CD4-positive, alpha-beta T cell treated with Interleukin-12 subunit alpha and Interleukin-12 subunit beta, for 1 hour (primary cell): ENCODE measurements at regions not wholly inside any gene's neighbourhood (a gene's known extent, or its start where the extent isn't known, plus 50 kb on each side); places are given as distances from the start of the nearest gene placed in this dataset.

Source experiments
- DNase-seq: peaks from one replicate; pipeline ENCODE4 v3.0.0-alpha.2; 2020

DNA sequence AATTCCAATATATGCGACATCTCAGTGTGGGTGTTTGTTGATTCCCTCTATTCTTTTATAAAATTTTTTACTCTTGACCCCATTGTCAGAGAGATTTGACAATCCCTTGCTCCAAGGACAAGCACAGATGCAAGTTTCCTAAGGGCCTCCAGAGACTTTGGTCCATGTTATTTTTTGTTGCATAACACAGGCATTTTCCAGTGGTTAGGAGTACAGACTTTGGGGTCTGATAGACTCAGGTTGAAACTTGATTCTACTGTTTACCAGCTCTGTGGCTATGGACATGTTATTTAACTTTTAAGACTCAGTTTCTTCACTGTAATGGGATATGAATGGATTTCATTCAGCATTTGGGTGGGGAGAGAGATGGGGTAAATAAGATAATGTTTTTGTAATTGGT, 361.3 kb downstream of the ENC1 start:
- DNase-seq: no peak

DNA sequence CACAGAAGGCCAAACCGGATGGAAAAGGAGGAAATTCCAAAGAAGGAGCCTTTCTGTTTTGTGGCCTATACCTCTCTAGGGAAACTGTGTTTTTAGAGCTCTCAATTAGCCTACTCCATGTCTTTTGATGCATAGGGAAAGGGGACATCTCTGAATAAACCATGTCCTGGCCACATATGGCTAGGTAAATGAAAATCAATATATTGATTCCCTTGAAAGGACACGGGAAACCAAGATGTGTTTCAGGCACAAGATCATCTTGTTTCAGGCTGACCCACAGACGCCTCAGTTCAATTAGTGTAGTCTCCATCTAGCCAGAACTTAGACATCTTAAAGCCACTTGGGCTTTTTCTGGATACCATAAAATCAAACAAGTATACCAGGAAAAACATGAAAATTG, 363.1 kb downstream of the ENC1 start:
- no peak for DNase-seq

DNA sequence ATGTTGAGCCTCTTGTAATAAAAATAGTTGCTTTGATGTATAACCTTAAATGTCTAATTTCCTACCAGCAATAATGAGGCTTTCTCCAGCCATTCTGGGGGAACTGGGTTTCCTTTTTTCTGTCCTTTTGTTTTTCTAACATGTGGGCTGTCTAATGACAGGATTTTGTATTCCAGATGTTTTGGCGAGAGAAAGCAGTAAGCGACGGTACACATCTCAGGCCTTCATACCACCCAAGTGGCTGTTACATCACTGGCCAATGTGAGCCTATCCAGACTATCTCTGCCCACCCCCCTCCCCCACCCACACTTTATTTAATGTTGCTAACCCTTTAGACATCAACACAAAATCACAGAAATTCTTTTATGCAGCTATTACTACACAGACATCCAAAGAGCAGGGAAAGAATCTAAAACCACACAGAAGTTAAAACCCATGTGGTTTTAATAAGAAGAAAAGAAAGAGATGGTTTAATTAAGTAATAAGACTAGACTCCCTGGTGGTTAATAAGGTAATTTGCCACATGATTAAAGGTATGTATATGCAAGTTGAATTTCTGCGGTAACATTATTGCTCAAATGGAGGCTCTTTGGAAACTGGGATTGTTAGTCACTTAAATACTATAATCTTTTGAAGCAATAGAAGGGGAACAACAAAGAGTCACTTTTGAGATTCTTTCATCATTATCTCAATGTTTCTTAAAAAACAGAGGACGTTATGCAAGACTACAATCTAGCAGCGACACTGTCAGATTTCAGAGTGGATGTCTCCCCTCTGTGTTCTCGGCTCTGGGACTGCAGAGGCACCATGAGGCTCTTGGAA, 365.1 kb downstream of the ENC1 start:
- no peak for DNase-seq

DNA sequence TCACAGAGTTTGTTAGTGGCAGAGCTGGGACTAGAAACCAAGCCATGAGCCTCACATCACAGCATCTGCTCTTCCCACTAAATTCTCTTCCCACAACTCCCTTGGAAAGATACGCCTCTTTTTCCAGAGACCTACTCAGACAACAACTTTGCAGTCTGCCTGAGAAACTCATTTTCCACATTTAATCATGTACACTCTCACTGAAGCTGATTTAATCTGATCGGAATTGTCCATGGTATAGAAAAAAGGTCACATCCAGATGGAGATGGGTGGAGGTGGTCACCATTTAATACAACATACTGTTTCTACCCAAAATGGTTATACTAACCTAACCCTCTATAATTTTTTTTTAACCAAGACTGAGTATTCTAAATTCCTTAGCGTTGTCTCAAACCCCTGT, 366.2 kb downstream of the ENC1 start:
- no peak for DNase-seq

DNA sequence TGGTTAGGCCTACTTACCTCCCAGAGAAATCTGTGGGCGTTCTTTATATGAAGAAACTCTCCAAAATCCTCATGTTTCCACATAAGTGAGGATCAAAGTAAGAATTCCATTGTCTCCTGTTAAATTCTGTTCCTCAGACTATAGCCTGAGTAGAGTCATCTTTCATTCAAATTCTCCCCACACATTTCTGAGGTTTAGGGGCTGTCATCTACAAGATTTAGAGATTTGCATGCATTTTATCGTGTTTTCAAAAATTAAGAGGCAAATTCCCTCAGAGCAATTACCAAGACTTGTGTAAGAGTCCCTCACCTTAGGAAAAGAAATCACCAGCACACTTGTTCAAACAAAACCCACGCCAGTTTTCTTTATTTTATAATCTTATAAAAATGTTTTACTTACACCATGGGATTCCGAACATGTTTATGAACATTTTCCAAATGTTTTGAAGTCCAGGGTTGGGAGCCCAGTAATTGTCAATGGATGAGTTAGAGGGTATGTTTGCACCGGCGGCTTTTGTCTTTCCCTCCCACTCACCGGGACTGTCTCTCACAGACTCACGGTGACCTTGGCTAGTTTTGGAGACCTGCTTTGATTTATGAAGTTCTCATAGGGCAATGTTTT, 367.6 kb downstream of the ENC1 start:
- no peak for DNase-seq

DNA sequence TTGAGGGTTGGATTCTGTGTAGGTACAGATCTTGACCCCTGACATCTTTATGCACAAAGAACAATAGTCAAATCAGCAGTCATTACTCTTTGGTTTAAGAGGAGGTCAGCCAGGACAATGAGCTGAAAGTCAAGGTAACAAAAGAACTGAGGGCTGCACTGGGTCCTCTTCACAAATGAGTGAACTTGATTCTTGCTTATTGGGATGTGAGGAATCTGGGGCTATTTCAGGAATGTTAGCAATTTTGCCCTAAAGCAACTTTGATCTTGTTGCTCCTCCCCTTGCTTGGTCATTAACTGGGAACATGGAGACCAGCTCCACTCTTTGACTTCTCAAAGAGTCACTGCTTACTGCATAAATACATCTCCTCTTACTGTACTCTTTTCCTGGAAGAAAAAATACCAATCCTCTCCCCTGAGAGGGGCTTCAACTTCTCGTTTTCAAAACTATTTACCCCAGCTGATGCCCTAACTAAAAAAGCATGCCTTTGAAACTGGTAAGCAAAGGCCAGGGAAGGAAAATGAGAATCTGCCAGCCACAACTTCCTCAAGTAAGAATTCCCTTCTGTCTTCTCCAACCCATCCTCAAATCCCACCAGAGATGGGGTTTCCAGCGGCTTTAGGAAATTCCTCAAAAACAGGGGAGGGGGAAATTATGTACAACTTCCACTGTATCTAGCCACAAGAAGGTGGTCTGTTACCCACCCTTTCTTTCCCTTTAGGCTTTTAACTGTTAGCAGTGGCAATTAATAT, 368.3 kb downstream of the ENC1 start:
- no peak for DNase-seq

DNA sequence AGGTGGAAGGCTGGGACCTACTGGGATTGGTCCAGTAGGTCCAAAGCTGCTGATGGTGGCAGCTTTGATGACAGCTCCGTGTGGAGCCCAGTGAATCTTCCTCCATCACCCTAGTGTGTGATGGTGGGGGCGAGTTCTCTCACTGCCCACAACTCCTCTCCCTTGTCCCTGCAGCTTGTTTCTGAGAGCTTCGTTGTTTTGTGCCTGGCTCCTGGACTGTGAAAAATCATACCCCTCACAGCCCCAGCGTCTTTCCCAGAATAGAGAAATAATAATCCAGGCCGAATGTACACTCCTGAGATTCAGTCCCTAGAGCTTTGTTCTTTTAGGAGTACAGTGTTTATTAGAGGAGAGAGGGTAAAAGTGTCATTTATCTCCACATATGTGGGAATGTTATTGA, 372.2 kb downstream of the ENC1 start:
- no peak for DNase-seq

DNA sequence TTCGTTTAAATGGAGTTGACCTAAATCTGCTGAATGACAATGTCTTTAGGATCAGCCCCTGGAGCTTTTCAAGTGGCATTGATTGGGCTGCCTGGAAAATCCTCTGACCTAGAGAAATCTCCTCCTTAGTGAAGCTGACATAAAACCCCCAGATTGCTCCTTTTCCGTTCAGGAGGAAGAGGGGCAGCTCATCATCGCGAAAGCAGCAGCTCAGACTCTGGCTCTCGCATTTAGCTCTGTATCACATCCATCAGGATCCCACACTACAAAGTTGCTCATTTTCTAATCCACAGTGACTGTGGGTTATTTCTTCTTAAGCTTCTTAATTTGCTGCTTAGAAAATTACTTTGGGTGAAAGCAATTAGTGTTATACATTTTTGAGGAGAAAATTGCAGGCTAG, 373.7 kb downstream of the ENC1 start:
- no peak for DNase-seq

DNA sequence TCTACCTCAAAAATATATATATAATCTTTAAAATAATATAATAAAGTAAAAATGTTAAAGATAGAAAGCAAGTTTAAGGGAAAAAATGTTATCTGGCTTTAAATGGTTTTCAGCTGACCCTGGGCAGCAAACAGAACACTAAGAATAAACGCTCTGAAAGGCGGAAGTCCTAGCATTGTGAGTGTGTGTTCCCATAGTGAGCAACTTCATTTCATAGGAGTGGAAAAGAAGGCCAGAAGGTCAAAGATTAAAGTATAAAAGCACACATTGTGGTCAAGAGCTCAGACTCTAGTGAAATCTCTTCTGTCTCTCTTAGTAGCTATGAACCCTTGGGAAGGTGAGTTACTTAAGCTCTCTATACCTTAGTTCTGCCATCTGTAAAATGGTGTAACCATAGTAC, 374.4 kb downstream of the ENC1 start:
- DNase-seq: no peak

DNA sequence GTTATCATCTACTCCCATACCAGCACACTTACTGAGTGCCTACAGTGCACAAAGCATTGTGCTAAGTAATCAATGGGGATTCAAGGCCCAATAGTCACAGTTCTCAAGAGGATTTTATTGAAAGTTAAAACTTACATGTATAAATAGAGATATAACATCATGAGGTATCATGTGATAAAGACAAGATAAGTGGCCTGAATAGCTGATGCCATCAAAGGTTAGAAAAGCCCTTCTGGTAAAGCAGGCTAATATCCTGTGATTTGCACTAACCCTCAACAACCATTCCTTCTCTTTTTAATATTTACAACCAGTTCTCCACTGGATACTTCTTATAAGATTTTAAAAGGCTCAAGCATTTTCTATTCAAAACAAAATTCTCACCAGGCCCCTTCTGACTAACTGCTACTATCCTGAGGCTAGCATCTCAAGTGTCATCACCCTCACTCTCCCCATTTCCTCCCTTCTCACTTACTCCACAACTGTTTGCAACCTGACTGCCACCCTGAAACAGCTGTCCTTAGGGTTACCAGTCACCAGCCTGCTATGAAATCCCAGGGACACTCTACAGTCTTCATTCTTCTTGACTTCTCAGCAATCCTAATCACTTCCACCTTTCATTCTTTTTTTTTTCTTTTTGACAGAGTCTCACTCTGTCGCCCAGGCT, 377.9 kb downstream of the ENC1 start:
- no peak for DNase-seq

DNA sequence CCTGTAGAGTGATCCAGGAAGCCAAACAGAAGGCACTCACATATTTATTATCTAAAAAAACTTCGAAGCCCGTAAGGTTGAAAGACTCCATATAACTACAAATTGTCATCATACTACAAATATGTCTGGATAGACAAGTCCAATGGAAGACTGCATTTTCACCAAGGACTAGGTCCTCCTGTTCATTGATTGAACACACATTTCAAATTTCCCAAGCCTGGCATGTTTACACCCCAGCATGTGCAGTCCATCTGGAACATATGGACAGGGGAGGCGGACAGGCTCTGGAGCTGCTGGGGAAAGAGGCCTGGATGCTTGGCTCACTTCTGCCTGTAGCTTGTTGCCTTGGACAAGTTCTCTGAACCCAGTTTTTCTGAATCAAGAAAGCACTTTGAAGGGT, 378.7 kb downstream of the ENC1 start:
- DNase-seq: no peak

DNA sequence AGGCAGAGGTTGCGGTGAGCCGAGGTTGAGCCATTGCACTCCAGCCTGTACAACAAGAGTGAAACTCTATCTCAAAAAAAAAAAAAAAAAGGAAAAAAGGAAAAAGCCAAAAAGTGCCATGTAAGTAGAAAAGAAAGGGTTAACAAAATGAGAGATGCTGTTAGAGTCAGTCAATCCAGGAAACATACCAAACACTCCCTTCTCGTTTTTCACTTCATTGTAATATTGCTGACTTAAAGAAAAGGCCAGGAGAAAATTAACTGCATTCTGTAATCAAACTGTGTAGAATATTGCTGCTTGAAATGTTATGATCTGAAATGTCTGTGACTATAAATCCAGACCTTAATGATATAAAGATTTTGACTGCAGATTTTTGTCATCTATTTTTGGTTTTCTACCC, 379.1 kb downstream of the ENC1 start:
- DNase-seq: no peak

DNA sequence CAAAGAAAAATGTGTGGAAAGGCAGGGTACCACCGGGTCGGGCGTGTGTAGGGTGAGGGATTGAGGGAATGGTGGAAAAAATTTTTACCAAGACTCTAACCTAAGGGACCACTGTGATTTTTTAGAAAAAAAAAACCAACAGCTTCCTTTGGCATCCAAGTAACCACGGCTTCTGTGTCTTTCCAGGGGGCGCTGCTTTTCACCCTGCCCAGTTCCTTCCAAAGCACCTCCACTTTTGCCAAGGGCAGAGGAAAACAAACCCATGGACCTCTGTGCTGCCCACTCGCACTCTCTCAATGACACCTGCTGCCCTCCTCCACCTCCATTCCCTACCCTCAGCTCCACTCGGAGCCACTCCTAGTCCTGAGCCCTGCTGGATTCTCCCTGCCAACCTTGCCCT, 381.0 kb downstream of the ENC1 start:
- DNase-seq: no peak

DNA sequence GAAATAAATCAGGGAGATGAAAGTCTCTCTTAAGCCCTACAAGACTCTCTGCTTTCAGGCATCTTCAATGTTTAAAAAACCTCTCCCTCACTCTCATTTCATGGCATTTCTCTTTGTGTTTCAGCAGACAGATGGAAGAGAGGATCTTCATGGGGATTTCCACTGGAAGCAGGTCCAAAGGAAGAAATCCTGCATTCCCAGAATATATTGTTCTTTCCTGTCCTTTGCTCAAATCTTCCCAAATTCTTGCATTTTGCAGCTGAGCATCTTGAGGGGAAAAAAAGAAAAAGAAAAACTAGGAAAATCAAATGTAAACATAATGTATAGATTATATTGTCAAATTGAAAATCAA, 382.2 kb downstream of the ENC1 start:
- DNase-seq: no peak

DNA sequence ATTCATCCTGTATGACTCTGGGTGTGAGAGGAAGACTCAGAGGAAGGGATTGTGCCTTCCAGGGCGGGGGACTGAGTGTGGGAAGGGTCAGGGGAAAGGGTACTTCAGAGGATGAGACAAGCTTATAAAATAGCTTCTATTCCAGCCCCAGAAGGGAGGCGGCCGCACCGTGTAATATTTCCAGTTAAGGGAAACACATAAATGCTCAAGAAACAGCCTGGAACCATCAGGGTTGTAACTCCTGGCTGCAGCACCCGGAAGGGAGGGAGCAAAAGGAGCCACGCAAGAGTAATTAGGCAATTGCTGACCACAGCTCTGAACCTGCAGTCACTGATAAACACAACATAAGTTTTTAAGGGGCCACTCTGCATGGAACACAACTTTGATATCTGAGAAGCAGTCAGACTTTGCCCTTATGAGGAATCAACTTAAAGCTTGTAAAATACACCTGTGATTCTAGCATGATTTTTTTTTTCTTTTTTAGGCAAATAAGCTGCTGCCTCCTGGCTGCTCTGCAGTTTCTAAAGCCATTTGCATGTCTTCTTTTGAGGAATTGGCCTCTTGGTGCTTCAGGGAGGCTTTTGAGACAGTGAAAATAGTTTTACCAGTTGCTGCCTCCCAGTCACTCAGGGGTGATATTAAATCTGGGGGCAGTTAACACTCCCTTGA, 382.7 kb downstream of the ENC1 start:
- no peak for DNase-seq

DNA sequence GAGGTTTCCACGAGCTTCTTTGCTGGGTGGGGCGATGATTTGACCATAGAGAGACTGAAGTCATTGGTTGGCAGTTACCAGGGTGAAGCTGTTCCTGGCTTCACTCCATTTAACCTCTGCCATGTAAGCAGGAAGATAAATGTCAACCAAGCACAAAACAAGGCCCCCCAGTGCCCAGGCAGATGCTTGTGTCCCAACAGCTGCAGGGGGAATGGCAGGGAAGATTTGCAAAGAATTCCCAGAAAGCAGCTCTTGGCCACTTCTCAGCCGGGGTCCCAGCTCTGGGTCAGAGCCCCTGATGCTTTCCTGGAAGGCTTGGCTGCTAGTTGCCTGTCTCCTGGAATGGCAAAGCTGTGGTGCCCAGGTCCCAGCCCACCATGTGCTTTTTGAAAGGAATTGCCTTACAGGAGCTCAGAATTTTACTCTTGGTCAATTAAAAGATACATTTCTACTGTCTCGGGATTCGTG, 383.4 kb downstream of the ENC1 start:
- DNase-seq: no peak

DNA sequence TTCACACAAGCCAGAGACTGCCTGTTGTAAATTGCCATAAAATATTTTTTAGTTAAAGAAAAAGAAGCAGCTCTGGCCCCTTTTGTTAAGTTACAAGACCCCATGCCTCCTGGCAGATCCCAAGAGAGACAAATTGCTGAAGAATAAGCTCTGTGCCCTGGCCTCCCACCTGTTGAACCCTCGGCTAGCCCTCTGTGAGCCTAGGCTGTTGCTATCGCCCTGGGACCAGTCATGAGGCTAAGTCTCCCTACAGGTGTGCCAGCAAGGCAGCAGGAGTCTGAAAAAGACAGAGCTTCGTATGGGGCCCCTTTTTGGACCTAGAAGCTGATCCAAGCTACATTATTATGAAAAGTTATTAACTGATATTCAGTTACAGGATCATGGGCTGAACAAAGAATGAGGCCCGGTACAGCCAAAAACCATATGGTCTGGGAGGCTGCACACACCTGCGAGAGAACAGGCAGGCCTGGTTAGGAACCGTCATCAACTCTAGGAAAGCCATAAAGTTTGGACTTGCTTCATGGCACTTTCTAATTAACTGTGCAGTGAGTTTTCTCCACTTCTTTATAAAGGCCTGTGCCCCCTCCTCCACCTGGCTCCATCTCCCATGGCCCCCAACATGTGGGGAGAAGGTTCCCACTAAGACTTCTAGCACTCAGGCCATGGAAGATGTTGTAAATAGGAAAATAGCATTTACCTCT, 384.7 kb downstream of the ENC1 start:
- no peak for DNase-seq

DNA sequence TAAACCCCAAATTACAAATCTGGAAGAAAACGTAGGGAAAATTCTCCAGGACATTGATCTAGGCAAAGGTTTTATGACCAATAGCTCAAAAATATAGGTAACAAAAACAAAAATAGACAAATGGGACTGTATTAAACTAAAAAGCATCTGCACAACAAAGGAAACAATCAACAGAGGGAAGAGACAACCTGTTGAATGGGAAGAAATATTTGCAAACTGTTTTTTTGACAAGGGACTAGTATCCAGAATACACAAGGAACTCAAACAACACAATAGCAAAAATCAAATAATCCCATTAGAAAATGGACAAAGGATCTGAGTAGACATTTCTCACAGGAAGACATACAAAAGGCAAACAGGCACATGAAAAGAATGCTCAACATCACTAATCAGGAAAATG, 386.3 kb downstream of the ENC1 start:
- DNase-seq: no peak

DNA sequence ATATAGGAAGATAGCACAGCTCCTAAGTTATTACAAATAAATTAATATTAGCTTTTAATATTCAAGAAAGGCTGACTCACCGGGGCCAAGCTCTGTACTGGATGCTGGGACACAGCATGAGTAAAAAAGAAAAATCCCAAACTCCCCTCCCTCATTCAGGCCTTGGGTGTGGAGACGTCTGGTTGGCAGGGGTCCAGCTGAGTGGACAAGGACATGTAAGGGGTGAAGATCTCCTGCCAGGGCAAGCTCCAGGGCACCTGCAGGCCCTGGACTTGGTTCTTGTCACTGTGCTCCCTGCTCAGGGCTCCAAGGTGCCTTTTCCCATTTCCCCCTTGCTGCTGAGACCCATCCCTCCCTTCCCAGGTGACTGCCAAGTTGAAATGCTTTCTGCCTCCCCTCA, 388.5 kb downstream of the ENC1 start:
- no peak for DNase-seq

DNA sequence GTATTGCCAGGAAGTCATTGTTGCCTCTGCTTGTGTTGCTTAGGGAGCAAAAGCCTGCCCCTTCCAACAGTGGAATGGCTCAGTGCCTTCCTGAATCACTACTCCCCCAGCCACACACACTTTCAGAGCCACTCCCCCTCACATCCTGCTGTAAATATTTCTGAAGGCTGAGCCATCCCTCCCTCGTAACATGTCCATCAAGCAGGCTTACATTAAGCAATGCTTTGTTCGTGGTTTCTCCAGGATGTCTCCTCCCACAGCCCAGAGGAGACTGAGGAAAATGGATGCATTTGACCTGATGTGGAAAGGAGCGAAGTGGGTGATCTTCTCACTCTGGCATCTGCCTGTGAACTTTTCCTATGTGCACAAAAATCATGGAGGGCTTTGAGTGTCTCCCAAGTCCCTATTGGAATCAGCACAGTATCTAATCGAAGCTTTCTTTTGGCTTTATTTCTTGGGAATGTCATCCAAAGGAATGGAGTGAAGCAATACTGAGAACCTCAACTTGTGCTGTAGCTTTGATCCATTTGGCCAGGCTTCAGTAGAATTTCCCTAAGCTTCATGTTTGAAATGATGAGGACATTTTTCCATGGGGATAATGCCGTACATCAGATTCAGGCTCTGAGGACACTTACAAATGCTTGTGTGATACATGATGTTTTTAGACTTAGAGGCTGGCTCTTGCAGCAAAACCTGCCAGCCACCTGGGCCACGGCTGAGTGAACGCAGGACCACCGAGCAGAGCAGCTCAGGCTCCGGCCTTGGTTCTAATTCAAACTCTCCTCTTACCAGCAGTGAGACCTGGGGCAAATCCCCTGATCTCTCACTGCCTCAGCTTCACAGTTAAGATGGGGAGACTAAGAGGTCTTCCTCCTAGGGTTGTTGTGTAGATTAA, 389.1 kb downstream of the ENC1 start:
- no peak for DNase-seq
